ENCODE measurements at regions not wholly inside any gene's neighbourhood (a gene's known extent, or its start where the extent isn't known, plus 50 kb on each side); places are given as distances from the start of the nearest gene placed in this dataset.

GRCh38 chr1:232560940-232561339 lies 69.0 kb downstream of the SIPA1L2 start:
- no peak for DNase-seq (ENCODE audit: low read depth in 1 of 2, low spot score in 1 of 2)
- Histone ChIP-seq H3K27ac (replicated peaks) (no peak overlapping the region), H3K27me3 (ENCODE audit: insufficient read depth, poor library complexity, severe bottlenecking) (no peaks in the 10 kb centered on the region), H3K4me3 (replicated peaks; ENCODE audit: insufficient read depth, low read length) (no peak overlapping the region)
- TF ChIP-seq POLR2AphosphoS5 (IDR thresholded peaks at IDR 0.05; ENCODE audit: low read depth) = no peak
- no peak for TF ChIP-seq REST (IDR thresholded peaks at IDR 0.05; ENCODE audit: insufficient replicate concordance, low read depth)
- no peak for TF ChIP-seq SPI1 (IDR thresholded peaks at IDR 0.05; ENCODE audit: borderline replicate concordance, low read depth)
- TF ChIP-seq GABPA (IDR thresholded peaks at IDR 0.05; ENCODE audit: low read depth) = no peak
- TF ChIP-seq, protein P1, sequence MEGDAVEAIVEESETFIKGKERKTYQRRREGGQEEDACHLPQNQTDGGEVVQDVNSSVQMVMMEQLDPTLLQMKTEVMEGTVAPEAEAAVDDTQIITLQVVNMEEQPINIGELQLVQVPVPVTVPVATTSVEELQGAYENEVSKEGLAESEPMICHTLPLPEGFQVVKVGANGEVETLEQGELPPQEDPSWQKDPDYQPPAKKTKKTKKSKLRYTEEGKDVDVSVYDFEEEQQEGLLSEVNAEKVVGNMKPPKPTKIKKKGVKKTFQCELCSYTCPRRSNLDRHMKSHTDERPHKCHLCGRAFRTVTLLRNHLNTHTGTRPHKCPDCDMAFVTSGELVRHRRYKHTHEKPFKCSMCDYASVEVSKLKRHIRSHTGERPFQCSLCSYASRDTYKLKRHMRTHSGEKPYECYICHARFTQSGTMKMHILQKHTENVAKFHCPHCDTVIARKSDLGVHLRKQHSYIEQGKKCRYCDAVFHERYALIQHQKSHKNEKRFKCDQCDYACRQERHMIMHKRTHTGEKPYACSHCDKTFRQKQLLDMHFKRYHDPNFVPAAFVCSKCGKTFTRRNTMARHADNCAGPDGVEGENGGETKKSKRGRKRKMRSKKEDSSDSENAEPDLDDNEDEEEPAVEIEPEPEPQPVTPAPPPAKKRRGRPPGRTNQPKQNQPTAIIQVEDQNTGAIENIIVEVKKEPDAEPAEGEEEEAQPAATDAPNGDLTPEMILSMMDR (IDR thresholded peaks at IDR 0.05; ENCODE audit: insufficient read depth, low read length) = no peak

GRCh38 chr1:232558954-232559353 lies 71.0 kb downstream of the SIPA1L2 start:
- H3K27ac ChIP-seq (replicated peaks) = no peak overlapping the region
- H3K4me3 ChIP-seq (replicated peaks; ENCODE audit: insufficient read depth, low read length) = no peak overlapping the region
- no peaks in the 10 kb centered on the region for H3K27me3 ChIP-seq (ENCODE audit: insufficient read depth, poor library complexity, severe bottlenecking)
- TF ChIP-seq GABPA (IDR thresholded peaks at IDR 0.05; ENCODE audit: low read depth) (no peak), SPI1 (IDR thresholded peaks at IDR 0.05; ENCODE audit: borderline replicate concordance, low read depth) (no peak), REST (IDR thresholded peaks at IDR 0.05; ENCODE audit: insufficient replicate concordance, low read depth) (no peak), POLR2AphosphoS5 (IDR thresholded peaks at IDR 0.05; ENCODE audit: low read depth) (no peak)
- TF ChIP-seq, protein P1 (IDR thresholded peaks at IDR 0.05; ENCODE audit: insufficient read depth, low read length) = no peak
- no peak for DNase-seq (ENCODE audit: low read depth in 1 of 2, low spot score in 1 of 2)

DNA sequence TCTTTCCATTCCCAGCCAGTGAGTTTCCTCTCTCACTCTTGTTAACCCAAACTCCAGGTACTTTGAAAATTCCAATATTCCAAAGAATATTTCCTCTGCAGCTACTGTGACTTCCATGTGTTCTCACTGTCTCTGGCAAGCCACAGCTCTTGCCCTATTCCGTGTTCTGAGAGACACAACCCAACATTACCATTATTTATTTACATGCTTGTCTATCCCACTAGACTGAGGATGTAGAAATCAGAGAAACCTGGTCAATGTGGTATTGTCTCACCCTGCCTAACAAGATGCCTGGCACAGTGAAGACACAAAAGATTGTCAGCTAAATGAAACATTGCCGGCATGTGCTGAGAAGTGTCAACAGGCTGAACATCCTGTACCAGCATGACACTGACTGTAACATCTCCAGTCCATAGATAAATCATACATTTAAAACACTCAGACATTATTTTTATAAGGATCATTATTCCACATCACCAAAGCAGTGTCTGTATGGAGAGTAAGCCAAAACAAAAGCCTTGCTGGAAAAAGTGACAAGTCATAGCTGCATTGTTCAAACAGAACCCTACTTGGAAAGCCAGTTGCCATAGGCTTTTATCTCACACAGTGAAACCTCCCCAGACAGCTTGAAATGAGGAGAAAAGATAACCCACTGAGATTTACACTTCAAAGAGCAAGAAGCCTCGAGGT lies 72.3 kb downstream of the SIPA1L2 start:
- Histone ChIP-seq H3K27ac (replicated peaks) (no peak overlapping the region), H3K27me3 (ENCODE audit: insufficient read depth, poor library complexity, severe bottlenecking) (no peaks in the 10 kb centered on the region), H3K4me3 (replicated peaks; ENCODE audit: insufficient read depth, low read length) (no peak overlapping the region)
- TF ChIP-seq POLR2AphosphoS5 (IDR thresholded peaks at IDR 0.05; ENCODE audit: low read depth) (no peak), GABPA (IDR thresholded peaks at IDR 0.05; ENCODE audit: low read depth) (no peak), REST (IDR thresholded peaks at IDR 0.05; ENCODE audit: insufficient replicate concordance, low read depth) (no peak)
- no peak for DNase-seq (ENCODE audit: low read depth in 1 of 2, low spot score in 1 of 2)
